Peyer's patch (tissue), 4 donors: ENCODE measurements at regions not wholly inside any gene's neighbourhood (a gene's known extent, or its start where the extent isn't known, plus 50 kb on each side); places are given as distances from the start of the nearest gene placed in this dataset.

Experiments
- CTCF ChIP-seq, 6 experiments: fragments of 450-650 bp in 4 of 6; fragments of 200-600 bp in 2 of 6; sonication (generic) in 1 of 6; IDR thresholded peaks; one replicate each; pipeline ENCODE4 v1.5.1; 2017 to 2019; ENCODE audit warnings: antibody characterized with exemption in 6 of 6, mild to moderate bottlenecking in 3 of 6, moderate library complexity in 1 of 6
- POLR2A ChIP-seq, 2 donors: fragments of 450-650 bp; IDR thresholded peaks; one replicate each; pipeline ENCODE4 v1.5.1; 2017; ENCODE audit warnings: antibody characterized with exemption in 2 of 2, mild to moderate bottlenecking in 2 of 2, moderate library complexity in 2 of 2

- TF ChIP-seq CTCF (IDR thresholded peaks at IDR 0.05): no peak
- TF ChIP-seq POLR2A (IDR thresholded peaks at IDR 0.05): no peak
These were observed 130.6 kb upstream of the TOX3 start for GRCh38 chr16:52677501-52677900.
